NCI-H1048 (cell line): ENCODE measurements at regions not wholly inside any gene's neighbourhood (a gene's known extent, or its start where the extent isn't known, plus 50 kb on each side); places are given as distances from the start of the nearest gene placed in this dataset.

ENCODE experiments used
- DNase-seq: peaks from one replicate; lab custom pipeline; 2025; lab: John Stamatoyannopoulos, UW

- DNase-seq, result no peak
Observed at GRCh38 chr16:80489173-80489572, 51.6 kb upstream of the DYNLRB2 start.

- DNase-seq, result no peak
Observed at GRCh38 chr16:80488167-80488566, 52.6 kb upstream of the DYNLRB2 start.

GRCh38 chr16:80480664-80481063 lies 60.1 kb upstream of the DYNLRB2 start:
- DNase-seq, result no peak

- DNase-seq, result no peak
Observed at GRCh38 chr16:80477838-80478237, 63.0 kb upstream of the DYNLRB2 start.

GRCh38 chr16:80468029-80468428 lies 72.8 kb upstream of the DYNLRB2 start:
- no peak for DNase-seq

- DNase-seq, result peak; percentile 8
Observed at GRCh38 chr16:80466024-80466987, 74.5 kb upstream of the DYNLRB2 start.

GRCh38 chr16:80463751-80464495 lies 76.9 kb upstream of the DYNLRB2 start:
- DNase-seq, result no peak

- DNase-seq, result no peak
Observed at GRCh38 chr16:80463326-80463725, 77.5 kb upstream of the DYNLRB2 start.

- no peak for DNase-seq
Observed at GRCh38 chr16:80462917-80463316, 77.9 kb upstream of the DYNLRB2 start.

- no peak for DNase-seq
Observed at GRCh38 chr16:80460988-80461387, 79.8 kb upstream of the DYNLRB2 start.

- no peak for DNase-seq
Observed at GRCh38 chr16:80459966-80460365, 80.8 kb upstream of the DYNLRB2 start.

GRCh38 chr16:80459331-80459777 lies 81.4 kb upstream of the DYNLRB2 start:
- DNase-seq, result no peak

GRCh38 chr16:80457871-80458270 lies 82.9 kb upstream of the DYNLRB2 start:
- no peak for DNase-seq

- DNase-seq, result no peak
Observed at GRCh38 chr16:80454802-80455201, 86.0 kb upstream of the DYNLRB2 start.

GRCh38 chr16:80449392-80449791 lies 91.4 kb upstream of the DYNLRB2 start:
- DNase-seq, result no peak

- DNase-seq, result no peak
Observed at GRCh38 chr16:80447241-80447640, 93.6 kb upstream of the DYNLRB2 start.

GRCh38 chr16:80442779-80443178 lies 98.0 kb upstream of the DYNLRB2 start:
- DNase-seq, result no peak

GRCh38 chr16:80441935-80442334 lies 98.9 kb upstream of the DYNLRB2 start:
- no peak for DNase-seq

- no peak for DNase-seq
Observed at GRCh38 chr16:80440667-80441066, 100.1 kb upstream of the DYNLRB2 start.

- DNase-seq, result no peak
Observed at GRCh38 chr16:80437707-80438106, 103.1 kb upstream of the DYNLRB2 start.

- DNase-seq, result no peak
Observed at GRCh38 chr16:80436510-80436909, 104.3 kb upstream of the DYNLRB2 start.

- no peak for DNase-seq
Observed at GRCh38 chr16:80433623-80434022, 107.2 kb upstream of the DYNLRB2 start.

GRCh38 chr16:80427795-80428194 lies 113.0 kb upstream of the DYNLRB2 start:
- no peak for DNase-seq
